ENCODE measurements at regions not wholly inside any gene's neighbourhood (a gene's known extent, or its start where the extent isn't known, plus 50 kb on each side); places are given as distances from the start of the nearest gene placed in this dataset.

DNA sequence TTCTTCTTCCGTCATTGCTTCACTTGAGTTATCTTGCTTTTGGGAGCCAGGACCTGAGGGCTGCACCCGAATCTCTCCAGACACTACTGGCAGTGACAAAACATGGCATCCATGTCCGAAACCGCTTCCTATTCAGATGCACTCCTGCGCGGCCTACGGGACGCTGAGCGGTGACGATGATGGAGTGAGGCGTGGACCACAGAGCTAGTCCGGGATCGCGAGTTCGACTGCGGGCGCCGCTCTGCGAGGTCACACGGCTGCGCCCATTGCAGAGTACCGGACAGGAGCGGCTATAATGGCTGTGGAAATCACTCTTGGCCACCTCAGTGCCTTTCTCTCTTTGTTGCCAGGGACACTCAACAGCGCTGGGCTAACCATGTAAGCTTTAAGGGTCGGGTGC lies 453.8 kb upstream of the CNTN5 start:
- ATAC-seq (ENCODE audit: low FRiP score) (no peak), DNase-seq (ENCODE audit: low spot score) (no peak)
- TF ChIP-seq CTCF (IDR thresholded peaks at IDR 0.05), result no peak

GRCh38 chr11:98568013-98568412 lies 452.7 kb upstream of the CNTN5 start:
- DNase-seq (ENCODE audit: low spot score), result no peak
- no peak for TF ChIP-seq CTCF (IDR thresholded peaks at IDR 0.05)
- ATAC-seq (ENCODE audit: low FRiP score), result no peak

GRCh38 chr11:98572941-98573340 lies 447.8 kb upstream of the CNTN5 start:
- no peak for ATAC-seq (ENCODE audit: low FRiP score)
- TF ChIP-seq CTCF (IDR thresholded peaks at IDR 0.05), result no peak
- no peak for DNase-seq (ENCODE audit: low spot score)

DNA sequence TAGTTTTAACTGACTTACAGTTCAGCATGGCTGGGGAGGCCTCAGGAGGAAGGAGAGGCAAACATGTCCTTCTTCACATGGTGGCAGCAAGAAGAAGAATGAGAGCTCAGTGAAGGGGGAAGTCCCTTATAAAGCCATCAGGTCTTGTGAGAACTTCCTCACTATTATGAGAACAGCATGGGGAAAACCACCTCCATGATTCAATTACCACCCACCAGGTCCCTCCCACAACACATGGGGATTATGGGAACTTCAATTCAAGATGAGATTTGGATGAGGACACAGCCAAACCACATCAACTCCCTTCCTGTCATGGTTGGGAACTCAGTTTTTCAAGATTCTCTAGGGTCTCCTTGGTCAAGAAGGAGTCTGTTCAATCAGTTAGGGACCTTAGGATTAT lies 432.9 kb upstream of the CNTN5 start:
- ATAC-seq (ENCODE audit: low FRiP score) (no peak), DNase-seq (ENCODE audit: low spot score) (no peak)
- TF ChIP-seq CTCF (IDR thresholded peaks at IDR 0.05), result no peak

GRCh38 chr11:98589967-98590366 lies 430.8 kb upstream of the CNTN5 start:
- no peak for TF ChIP-seq CTCF (IDR thresholded peaks at IDR 0.05)
- DNase-seq (ENCODE audit: low spot score) (no peak), ATAC-seq (ENCODE audit: low FRiP score) (no peak)

- TF ChIP-seq CTCF (IDR thresholded peaks at IDR 0.05), result no peak
- DNase-seq (ENCODE audit: low spot score) (no peak), ATAC-seq (ENCODE audit: low FRiP score) (no peak)
These were observed 420.6 kb upstream of the CNTN5 start for GRCh38 chr11:98600103-98600502.

- DNase-seq (ENCODE audit: low spot score) (no peak), ATAC-seq (ENCODE audit: low FRiP score) (no peak)
These were observed 419.7 kb upstream of the CNTN5 start for GRCh38 chr11:98600786-98601773.

More at GRCh38 chr11:98600786-98601773, 419.7 kb upstream of the CNTN5 start:
- TF ChIP-seq CTCF (IDR thresholded peaks at IDR 0.05), result no peak
